GM19397 (cell line): ENCODE measurements at regions not wholly inside any gene's neighbourhood (a gene's known extent, or its start where the extent isn't known, plus 50 kb on each side); places are given as distances from the start of the nearest gene placed in this dataset.
"Not testable (repeated sequence)": the region's sequence is repeated elsewhere in the genome, so short reads cannot be mapped to it uniquely, and the experiment has no call there.

ENCODE experiments used
- ATAC-seq: cut with Tn5 transposase; IDR thresholded peaks from one replicate; pipeline ENCODE4 v1.9.1; 2021; ENCODE audit warnings: mild to moderate bottlenecking, moderate library complexity; ENCODE audit not compliant: unreplicated experiment

DNA sequence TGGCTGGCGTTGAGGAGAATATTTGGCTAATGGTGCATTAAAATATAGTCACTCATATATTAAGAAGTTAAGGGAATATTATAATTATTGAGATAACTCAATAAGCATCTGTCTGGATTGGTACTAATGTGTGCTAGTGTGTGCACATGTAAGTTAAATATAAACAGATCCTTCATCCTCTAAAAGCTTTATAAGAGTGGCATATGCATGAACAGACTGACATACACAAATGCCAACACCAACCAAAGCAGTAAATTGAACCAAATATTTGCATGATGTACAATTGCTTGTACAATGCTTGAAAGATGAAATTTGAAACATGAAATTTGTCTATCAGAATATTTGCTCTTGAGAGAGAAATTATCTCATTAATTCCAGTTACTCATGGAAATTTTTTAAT is 344.9 kb downstream of the ADGRL2 start:
- no peak for ATAC-seq

DNA sequence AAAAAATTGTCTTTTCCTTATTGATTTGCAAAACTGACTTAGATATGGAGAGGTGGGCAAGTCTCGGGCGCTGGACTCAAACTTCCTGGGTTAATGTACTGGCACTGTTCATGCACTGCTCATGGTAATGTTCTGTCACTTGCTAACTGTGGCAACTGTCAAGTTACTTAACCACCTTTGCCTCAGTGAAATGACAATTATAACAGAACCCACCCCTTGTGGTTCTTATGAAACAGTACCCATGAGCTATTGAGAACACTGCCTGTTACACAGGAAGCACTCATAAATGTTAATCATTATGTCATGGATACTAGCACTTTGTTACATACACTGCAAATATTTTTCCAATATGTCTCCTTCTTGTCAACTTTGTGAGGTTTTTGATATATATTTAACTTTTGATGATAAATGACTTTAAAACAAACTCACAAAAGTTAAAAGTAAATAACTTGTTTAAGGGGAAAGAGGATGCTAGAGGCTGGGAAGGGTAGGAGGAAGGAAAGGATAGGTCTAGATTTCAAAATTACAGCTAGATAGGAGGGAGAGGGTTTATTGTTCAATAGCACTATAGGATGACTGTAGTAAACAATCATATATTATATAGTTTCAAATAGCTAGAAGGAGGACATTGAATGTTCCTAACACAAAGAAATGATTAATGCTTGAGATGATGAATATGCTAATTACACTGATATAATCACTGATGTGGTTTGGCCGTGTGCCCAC is 342.5 kb downstream of the ADGRL2 start:
- no peak for ATAC-seq

DNA sequence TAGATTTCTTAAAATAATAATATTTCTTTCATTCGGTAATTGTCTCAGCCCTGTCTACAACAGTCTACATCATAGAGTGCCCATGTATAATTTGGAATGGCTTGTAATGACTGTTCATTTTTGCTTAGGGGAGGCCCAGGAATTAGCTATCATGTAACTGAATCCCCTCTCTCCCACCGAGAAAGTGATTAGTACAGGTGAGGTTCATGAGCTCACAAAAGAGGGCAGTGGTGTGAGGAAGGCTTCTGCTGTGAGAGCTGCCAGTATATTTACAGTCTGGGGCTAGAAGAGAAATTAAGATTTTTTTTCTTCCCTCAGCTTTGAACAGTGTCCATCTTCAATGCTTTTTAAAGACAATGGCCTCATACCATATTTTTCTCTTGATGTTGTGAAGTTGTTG is 340.7 kb downstream of the ADGRL2 start:
- no peak for ATAC-seq

DNA sequence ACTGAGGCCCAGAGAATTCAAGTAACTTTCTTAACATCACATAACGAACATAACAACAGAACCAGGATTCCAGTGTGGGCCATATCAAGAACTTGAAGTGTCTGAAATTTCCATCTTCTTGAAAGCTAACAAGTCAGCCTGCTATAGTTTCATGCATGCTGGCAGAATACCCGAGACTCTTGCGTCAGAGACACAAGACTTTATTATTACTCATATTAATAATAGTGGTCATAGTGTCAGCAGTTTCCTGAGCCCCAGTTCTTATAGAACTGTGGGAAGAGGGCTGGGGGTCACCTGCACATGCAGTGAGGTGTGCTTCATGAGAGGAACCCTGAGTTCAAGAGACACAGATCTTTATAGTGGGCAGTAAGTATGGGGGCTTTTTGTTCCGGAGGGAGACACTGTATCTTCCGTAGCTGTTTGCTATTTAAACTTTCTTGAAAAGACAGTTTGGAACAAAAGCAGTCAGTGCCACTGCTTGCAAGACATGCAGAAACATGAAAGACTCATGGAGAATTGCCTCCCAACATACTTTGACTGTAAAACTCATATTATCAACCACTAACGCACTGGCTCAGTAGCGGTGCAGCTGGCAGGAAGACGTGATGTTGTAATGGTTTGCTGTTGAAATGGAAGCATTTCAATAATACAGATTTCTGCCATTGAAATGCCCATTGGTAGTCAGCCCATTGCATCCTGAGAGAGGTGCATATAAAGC is 339.2 kb downstream of the ADGRL2 start:
- no peak for ATAC-seq

DNA sequence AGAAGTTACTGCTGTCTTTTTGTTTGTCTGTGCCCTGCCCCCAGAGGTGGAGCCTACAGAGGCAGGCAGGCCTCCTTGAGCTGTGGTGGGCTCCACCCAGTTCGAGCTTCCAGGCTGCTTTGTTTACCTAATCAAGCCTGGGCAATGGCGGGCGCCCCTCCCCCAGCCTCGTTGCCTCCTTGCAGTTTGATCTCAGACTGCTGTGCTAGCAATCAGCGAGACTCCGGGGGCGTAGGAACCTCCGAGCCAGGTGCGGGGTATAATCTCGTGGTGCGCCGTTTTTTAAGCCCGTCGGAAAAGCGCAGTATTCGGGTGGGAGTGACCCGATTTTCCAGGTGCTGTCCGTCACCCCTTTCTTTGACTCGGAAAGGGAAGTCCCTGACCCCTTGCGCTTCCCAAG is 335.6 kb downstream of the ADGRL2 start:
- ATAC-seq, result not testable (repeated sequence)

DNA sequence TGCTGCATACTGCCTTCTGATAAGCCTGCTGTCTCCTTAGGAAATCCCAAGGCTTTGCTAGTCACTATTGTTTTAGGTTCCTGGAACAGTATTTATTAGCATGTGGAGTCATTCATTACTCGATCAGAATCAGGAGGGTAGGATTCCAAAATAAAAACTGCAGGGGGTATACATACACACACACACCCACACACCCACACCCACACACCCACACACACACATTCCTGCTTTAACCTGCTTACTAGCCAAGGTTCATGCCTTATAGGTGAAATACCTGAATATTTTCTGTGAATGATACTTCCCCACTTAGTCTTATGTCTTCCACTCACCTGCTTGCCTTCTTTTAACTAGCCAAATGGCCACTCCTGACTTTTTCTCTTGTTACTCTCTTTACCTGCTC is 325.1 kb downstream of the ADGRL2 start:
- ATAC-seq, result no peak

DNA sequence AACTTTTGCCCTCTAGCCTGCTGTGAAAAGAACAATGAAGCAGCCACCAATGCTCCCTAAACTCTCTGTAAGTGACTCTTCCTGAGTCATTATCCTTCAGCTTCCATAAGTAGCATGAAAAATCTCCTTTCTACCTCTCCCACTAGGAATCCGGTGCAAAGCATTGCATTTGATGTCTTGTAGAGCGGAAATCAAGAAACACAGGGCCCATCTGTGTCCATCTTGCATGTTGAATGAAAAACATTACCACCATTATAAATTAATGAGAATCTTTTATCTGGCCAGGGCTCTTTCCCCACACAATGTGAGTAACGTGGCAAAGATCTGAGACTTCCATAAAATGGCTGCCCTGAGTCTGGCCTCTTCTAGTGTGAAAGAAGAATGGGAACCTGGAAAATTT is 324.4 kb downstream of the ADGRL2 start:
- ATAC-seq, result no peak

DNA sequence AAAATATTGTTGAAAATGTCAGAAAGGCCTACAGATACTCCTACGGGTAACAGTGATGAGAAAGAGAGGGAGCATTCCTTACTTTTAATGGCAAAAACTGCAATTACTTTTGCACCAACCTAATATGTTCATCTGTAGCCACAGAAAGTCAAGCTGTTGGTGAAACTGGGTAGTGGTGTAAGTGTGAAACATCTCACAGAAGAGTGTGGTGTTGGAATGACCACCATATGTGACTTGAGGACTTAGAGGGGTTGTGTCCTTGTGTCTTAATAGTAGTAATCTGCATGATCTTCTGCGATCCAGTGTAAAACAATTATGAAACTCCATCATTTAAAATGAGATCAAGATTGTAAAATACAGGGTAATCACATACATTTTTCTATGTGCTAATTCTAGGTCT is 320.7 kb downstream of the ADGRL2 start:
- no peak for ATAC-seq

DNA sequence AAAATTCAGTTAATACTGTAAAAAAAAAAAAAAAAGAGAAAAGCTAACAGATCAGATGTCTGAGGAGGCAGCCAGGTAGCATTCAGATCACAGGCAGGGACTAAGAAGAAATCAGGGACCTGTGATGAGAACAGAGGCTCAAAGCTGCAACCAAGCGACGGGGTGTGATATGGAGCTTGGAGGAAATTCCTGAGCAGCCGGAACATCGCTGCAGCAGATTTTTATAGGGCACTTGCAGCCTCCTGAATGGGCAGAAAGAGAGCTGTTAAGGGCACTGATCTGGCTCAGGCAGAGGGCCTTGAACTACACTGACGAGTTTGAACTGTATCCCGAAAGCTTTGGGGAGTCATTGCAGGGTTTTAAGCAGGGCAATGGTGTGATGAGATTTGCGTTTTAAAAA is 315.4 kb downstream of the ADGRL2 start:
- ATAC-seq, result no peak

DNA sequence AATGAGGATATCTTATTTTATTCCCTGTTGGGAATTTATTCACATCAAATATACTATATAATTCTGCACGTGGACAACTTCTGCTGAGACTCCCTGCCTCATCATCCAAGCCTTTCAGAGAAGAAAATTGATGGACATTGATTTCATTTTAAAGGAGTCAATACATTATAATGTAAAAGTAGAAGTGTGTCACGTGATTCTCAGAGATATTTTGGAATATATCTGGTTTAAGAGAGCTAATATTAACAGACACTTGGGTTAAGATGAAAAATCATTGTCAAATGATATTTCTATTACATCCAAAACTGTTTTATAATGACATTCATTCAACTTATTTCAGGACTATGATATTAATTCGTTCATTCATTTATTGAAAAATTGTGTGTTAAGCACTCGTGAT is 314.2 kb downstream of the ADGRL2 start:
- no peak for ATAC-seq

DNA sequence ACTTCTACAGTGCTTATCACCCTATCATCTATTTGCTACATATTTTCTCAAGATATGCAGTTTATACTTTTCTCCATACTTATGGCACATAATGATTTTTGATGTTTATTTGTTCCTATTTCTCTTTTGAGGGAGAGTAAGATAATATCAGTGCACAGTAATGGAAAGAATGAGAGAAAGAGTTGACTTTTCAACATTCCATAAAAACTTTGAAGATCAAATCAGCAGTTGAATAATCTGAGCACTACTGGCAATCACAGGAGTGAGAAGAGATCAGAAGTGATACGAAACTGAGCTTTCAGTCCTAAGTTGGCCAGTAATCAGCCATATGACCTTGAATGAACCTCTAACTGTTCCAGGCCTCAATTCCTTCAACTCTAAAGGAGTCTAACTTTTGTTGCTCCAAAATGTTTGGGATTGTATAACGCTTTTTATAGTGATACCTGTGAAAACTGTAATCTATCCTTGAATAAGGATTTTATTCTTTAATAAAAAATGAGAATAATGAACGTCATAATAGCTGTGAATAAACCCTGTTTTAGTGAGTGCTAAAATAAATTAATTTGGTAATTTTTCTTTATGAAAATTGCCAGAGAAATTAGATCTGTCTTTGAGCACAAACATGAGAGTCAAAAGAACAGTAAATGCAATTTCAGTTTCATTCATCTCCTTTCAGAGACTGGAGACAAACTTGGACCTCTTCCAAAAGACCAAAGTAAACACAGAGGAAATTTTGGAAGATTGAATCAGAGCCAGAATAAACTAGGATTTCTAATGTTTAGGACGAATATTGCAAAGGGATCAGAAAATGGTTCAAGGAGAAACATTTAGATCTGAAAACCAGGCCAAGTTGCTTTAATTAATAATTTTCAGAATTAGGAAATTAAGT is 309.9 kb downstream of the ADGRL2 start:
- ATAC-seq, result no peak

DNA sequence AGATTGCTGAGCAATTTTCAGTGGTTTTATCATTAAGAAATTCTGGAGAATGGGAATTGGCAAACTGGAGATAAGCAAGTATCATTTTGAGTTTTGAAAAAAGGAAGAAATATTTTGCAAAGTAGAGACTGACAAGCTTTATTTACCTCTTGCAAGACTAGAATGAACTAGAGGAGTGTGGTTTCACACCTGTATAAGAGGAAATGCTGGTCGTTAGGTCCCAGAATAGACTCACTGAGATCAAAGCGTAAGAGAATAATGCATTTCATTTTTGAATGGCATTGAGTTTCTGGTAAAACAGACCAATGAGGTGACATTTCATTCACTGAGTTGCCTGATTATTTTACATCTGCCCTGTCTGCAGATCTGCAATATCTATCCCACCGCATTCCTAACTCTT is 308.1 kb downstream of the ADGRL2 start:
- ATAC-seq, result peak; percentile 87

DNA sequence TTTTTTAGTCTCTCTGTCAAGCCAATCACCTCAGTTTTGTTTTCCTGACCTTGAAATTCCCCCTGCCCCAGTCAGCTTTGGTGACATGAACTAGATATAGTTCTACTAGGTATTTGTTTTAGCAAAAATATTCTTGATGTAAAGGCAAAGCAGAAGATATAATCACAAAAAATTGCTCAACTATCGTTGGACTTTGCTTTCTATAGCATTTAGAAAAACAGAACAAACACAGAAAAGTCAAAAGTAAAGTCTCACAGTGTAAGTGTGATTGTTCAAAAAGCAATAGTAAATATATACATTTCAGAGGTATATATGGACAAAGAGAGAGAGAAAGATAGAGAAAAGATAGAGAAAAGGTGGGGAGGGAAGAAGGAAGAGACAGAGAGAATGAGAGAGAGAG is 305.9 kb downstream of the ADGRL2 start:
- no peak for ATAC-seq

DNA sequence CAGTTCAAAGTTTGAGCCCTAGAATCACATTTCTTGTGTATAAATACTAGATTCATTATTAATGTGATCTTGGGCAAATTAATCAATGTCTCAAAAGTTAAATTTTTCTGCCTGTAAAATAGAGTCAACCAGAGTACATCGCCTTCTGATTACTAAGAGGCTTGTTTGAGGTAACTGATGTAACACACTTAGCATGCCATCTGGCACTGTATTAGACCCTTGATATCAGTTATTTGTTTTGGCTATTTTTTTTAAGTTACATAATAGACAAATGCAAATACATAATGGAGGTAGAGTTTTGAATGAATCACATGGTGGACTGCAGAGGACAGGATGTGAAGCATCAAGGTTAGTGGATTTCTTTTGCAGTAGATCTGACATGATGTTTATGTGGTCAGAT is 298.4 kb downstream of the ADGRL2 start:
- no peak for ATAC-seq

DNA sequence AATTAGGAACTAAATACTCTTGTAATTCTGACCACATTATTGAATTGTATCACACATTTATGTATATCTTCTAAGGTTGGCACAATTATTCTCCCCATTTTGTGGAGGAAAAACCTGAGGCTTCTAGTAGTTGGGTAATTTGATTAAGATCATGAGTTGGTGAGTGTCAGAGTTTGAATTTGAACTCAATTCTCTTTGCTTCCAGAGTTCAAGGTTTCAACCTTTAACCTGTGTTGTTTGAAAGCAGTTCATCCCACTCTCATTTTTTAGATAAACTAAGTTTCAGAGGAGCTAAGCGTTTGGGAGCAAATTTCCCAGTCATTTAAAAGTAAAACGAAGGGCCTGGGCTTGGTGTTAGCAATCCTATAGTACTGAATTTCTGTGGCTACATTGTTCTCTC is 293.4 kb downstream of the ADGRL2 start:
- ATAC-seq, result no peak

DNA sequence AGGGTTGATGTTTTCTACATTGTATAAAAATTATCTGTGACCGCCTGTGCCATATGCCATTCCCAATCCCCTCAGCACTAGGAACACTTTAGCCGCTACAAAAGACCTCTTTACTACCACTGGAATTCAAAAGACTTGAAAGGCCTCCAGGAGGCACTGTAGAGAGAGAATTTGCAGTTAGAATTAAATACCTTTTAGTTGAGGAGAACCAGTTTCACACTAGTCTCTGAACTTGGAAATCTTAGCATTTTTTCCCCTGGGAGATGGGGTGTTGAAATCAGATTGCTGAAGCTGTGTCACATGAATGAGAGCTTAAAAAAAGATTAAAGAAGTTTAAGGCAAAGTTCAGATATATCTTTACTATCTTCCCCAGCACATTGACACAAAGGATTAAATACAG is 291.0 kb downstream of the ADGRL2 start:
- ATAC-seq, result no peak

DNA sequence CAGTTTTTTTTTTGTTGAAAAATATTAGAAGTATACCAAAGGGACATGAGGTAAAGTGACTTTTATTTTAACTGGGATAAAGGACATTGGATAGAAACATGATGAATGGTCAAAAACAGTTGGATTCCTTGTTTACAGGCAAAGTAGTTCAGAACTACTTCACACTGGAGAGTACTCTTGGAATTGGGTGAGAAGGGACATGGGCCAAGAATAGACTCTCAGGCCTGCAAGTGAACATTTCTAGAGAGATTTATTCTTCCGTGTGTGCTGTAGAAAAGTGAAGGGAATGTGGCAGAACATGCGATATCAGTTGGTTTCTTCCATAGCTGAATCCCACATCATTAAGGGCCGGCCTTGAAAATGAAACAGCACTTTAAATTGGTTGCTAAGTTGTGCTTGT is 290.5 kb downstream of the ADGRL2 start:
- ATAC-seq, result no peak

DNA sequence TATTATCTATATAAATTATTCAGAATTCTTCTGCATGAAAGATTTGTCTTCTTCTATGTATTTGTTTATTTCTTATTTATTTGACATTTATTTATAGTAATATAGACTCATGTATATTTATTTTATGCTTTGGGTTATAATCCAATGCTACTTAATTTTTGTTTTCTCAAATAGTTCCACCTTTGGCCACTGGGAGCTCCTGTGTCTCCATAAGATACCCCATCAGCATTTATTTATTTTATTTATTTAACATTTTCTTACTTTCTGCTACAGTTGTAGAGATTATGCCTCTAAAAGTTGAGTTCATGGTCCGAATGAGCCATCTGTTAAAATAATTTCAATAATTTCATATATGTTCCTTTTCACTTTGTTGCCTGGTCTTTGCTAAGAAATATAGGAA is 289.4 kb downstream of the ADGRL2 start:
- ATAC-seq, result no peak

DNA sequence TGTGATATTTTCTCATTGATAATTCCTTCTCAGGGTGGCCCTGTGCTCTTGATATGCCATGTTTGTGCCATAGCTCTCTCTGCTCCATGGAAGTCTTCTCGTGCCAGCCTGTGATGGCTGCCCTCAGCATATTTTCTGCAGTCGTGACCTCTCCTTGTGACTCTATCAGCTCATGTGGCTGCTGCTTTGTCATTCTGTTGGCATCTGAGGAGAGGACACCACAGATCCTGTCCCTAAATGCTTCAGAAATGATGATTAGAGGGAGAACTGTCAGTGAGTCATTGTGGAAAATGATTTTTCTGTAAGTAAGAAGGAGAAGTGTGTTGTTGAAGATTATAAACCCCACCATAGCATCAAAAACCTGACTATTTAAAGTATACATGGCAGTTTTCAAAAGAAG is 286.0 kb downstream of the ADGRL2 start:
- no peak for ATAC-seq

DNA sequence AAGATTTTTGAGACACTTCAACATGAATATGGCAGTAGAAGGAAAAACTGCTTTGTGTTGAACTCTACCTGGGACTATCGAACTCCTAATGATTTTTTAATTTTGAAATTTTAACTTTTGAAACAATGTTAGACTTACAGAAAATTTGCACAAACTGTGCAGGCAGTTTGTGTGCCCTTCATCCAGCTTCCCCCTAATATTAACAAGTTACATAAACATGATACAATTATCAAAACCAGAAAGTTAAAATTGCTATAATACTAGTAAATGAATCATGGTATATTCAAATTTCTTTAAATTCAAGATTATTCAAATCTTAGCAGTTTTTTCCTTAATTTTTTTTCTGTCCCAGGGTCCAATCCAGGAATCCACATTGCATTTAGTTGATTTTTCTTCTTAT is 278.9 kb downstream of the ADGRL2 start:
- no peak for ATAC-seq

DNA sequence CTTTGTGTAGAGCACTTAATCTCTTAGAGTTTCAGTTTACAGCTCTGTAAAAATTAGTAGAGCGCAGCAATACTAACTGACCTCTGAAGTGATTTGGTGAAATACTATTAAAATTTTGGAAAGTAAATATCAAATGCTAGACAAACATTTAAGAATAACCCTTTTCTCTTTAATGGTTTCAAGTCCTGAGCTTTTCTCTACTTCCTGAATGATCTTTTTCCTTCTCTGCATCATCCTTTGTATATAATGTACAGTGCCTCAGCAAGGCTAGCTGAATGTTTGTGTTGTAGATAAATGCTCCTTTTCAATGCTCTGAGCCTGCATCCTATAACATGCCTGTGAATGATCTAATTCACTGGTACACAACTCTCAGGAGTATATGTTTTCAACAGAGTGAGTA is 272.9 kb downstream of the ADGRL2 start:
- ATAC-seq, result no peak

DNA sequence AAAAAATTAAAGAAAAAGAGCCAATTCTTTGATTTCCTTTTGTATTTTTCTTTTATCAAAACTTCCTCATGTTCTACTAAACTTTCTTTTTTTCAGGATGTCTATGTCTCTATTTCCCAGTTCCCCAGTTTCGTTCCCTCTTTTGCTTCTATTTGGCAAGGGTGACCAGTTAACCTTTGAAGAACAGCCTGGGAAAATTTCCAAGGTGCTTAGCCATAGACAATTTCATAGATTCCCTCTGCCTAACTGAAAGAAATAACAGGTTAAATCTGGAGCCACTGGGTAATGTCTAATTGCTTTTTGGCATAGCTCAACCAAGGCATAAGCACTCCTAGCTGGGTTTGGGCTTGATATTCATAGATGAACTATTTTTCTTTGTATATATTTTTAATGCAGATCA is 272.3 kb downstream of the ADGRL2 start:
- ATAC-seq, result no peak
